NCI-H187 treated with DMSO at 0.1 percent for 48 hours (cell line): ENCODE measurements at regions not wholly inside any gene's neighbourhood (a gene's known extent, or its start where the extent isn't known, plus 50 kb on each side); places are given as distances from the start of the nearest gene placed in this dataset.
"Not testable (repeated sequence)": the region's sequence is repeated elsewhere in the genome, so short reads cannot be mapped to it uniquely, and the experiment has no call there.

Source experiments
- DNase-seq: peaks from one replicate; lab custom pipeline; 2025; lab: John Stamatoyannopoulos, UW

- no peak for DNase-seq
Observed at GRCh38 chr13:76289558-76289957, 596.6 kb downstream of the KCTD12 start.

- DNase-seq, result no peak
Observed at GRCh38 chr13:76286178-76286577, 600.0 kb downstream of the KCTD12 start.

GRCh38 chr13:76285463-76285862, 600.7 kb downstream of the KCTD12 start:
- no peak for DNase-seq

- DNase-seq, result not testable (repeated sequence)
Observed at GRCh38 chr13:76279766-76280165, 606.4 kb downstream of the KCTD12 start.

GRCh38 chr13:76271728-76272232, 614.4 kb downstream of the KCTD12 start:
- no peak for DNase-seq

GRCh38 chr13:76268307-76268706, 617.9 kb downstream of the KCTD12 start:
- DNase-seq, result not testable (repeated sequence)

- no peak for DNase-seq
Observed at GRCh38 chr13:76267216-76267615, 619.0 kb downstream of the KCTD12 start.

- DNase-seq, result no peak
Observed at GRCh38 chr13:76266561-76266960, 619.6 kb downstream of the KCTD12 start.

GRCh38 chr13:76250211-76250610, 614.1 kb downstream of the LMO7 start:
- DNase-seq, result no peak

- DNase-seq, result no peak
Observed at GRCh38 chr13:76245920-76246319, 609.8 kb downstream of the LMO7 start.

- DNase-seq, result no peak
Observed at GRCh38 chr13:76245211-76245610, 609.1 kb downstream of the LMO7 start.

- DNase-seq, result not testable (repeated sequence)
Observed at GRCh38 chr13:76243120-76243519, 607.0 kb downstream of the LMO7 start.

GRCh38 chr13:76239031-76239680, 603.0 kb downstream of the LMO7 start:
- no peak for DNase-seq

GRCh38 chr13:76231522-76232167, 595.5 kb downstream of the LMO7 start:
- no peak for DNase-seq

GRCh38 chr13:76229281-76229680, 593.2 kb downstream of the LMO7 start:
- DNase-seq, result no peak

- no peak for DNase-seq
Observed at GRCh38 chr13:76226941-76227340, 590.8 kb downstream of the LMO7 start.

- no peak for DNase-seq
Observed at GRCh38 chr13:76225815-76226489, 589.8 kb downstream of the LMO7 start.

- no peak for DNase-seq
Observed at GRCh38 chr13:76223999-76224398, 587.9 kb downstream of the LMO7 start.

- no peak for DNase-seq
Observed at GRCh38 chr13:76223565-76223964, 587.4 kb downstream of the LMO7 start.

GRCh38 chr13:76222511-76222910, 586.4 kb downstream of the LMO7 start:
- DNase-seq, result no peak

- no peak for DNase-seq
Observed at GRCh38 chr13:76216729-76217128, 580.6 kb downstream of the LMO7 start.

- DNase-seq, result no peak
Observed at GRCh38 chr13:76214001-76214400, 577.9 kb downstream of the LMO7 start.

GRCh38 chr13:76213423-76213904, 577.3 kb downstream of the LMO7 start:
- no peak for DNase-seq
